ENCODE measurements at regions not wholly inside any gene's neighbourhood (a gene's known extent, or its start where the extent isn't known, plus 50 kb on each side); places are given as distances from the start of the nearest gene placed in this dataset.

GRCh38 chr5:125634216-125634835 lies 788.9 kb upstream of the GRAMD2B start:
- no peaks in the 10 kb centered on the region for H4K20me1 ChIP-seq (replicated peaks; ENCODE audit: control insufficient read depth, extremely low read depth, insufficient read depth, low read length)
- no peak overlapping the region for H2AFZ ChIP-seq (ENCODE audit: low read depth, low read length)
- TF ChIP-seq MYC (IDR thresholded peaks at IDR 0.05; ENCODE audit: low read depth, low read length) (no peak), GATA2 (IDR thresholded peaks at IDR 0.05; ENCODE audit: insufficient read depth, insufficient read length, low read depth, low read length) (no peak), FOS (IDR thresholded peaks at IDR 0.05; ENCODE audit: borderline replicate concordance, insufficient read depth, low read length) (peak; percentile 29), JUN (IDR thresholded peaks at IDR 0.05; ENCODE audit: borderline replicate concordance, insufficient read depth, insufficient read length, low read depth) (no peak)
- H3K36me3 ChIP-seq (ENCODE audit: control insufficient read depth in 2 of 2, extremely low read depth in 1 of 2, insufficient read depth in 2 of 2, low read length in 2 of 2): no peaks in the 10 kb centered on the region
- intact Hi-C loops (cut with micrococcal nuclease) (no loop called here), dilution Hi-C loops (cut with MboI; ENCODE audit: extremely low pct_ligation_motif_present, low sequenced_read_pairs) (no loop called here)
- CTCF ChIA-PET: no interaction called here
- no peak overlapping the region for H3K27ac ChIP-seq (ENCODE audit: insufficient read depth, low read depth, low read length)
- no peak overlapping the region for H3K4me2 ChIP-seq (ENCODE audit: insufficient read depth, low read length)
- POLR2A ChIA-PET: no interaction called here
- FAIRE-seq: no peak
- H3K79me2 ChIP-seq (ENCODE audit: control insufficient read depth, insufficient read depth, low read length): no peaks in the 10 kb centered on the region
- H3K4me1 ChIP-seq (ENCODE audit: control insufficient read depth, extremely low read depth, insufficient read depth, low read length): peaks cover 4% of the 10 kb centered on the region
- H3K27me3 ChIP-seq (ENCODE audit: control insufficient read depth in 2 of 2, insufficient read depth in 2 of 2, low read length in 2 of 2): no peaks in the 10 kb centered on the region
- DNase-seq (ENCODE audit: low read depth, low spot score): no peak
- no peak overlapping the region for H3K4me3 ChIP-seq (replicated peaks in 1 of 3; ENCODE audit: insufficient read depth in 1 of 3, low read depth in 1 of 3, low read length in 3 of 3)
- no peaks in the 10 kb centered on the region for H3K9me1 ChIP-seq (replicated peaks; ENCODE audit: control insufficient read depth, extremely low read depth, insufficient read depth, low read length)
- no peaks in the 10 kb centered on the region for H3K9me3 ChIP-seq (replicated peaks; ENCODE audit: control insufficient read depth, insufficient read depth, low read length)
- H3K9ac ChIP-seq (replicated peaks; ENCODE audit: extremely low read depth, insufficient read depth, low read length): no peak overlapping the region
- BruUV-seq (replicated peaks): no TSS peak

GRCh38 chr5:125639858-125640257 lies 783.4 kb upstream of the GRAMD2B start:
- H3K9ac ChIP-seq (replicated peaks; ENCODE audit: extremely low read depth, insufficient read depth, low read length): no peak overlapping the region
- no peaks in the 10 kb centered on the region for H3K27me3 ChIP-seq (ENCODE audit: control insufficient read depth in 2 of 2, insufficient read depth in 2 of 2, low read length in 2 of 2)
- H3K27ac ChIP-seq (ENCODE audit: insufficient read depth, low read depth, low read length): no peak overlapping the region
- dilution Hi-C loops (cut with MboI; ENCODE audit: extremely low pct_ligation_motif_present, low sequenced_read_pairs) (no loop called here), intact Hi-C loops (cut with micrococcal nuclease) (no loop called here)
- H3K36me3 ChIP-seq (ENCODE audit: control insufficient read depth in 2 of 2, extremely low read depth in 1 of 2, insufficient read depth in 2 of 2, low read length in 2 of 2): no peaks in the 10 kb centered on the region
- no peaks in the 10 kb centered on the region for H3K9me1 ChIP-seq (replicated peaks; ENCODE audit: control insufficient read depth, extremely low read depth, insufficient read depth, low read length)
- BruUV-seq (replicated peaks): no TSS peak
- DNase-seq (ENCODE audit: low read depth, low spot score) (no peak), FAIRE-seq (no peak)
- POLR2A ChIA-PET: no interaction called here
- CTCF ChIA-PET: no interaction called here
- no peaks in the 10 kb centered on the region for H4K20me1 ChIP-seq (replicated peaks; ENCODE audit: control insufficient read depth, extremely low read depth, insufficient read depth, low read length)
- no peak overlapping the region for H3K4me3 ChIP-seq (replicated peaks in 1 of 3; ENCODE audit: insufficient read depth in 1 of 3, low read depth in 1 of 3, low read length in 3 of 3)
- no peaks in the 10 kb centered on the region for H3K79me2 ChIP-seq (ENCODE audit: control insufficient read depth, insufficient read depth, low read length)
- H2AFZ ChIP-seq (ENCODE audit: low read depth, low read length): no peak overlapping the region
- H3K4me2 ChIP-seq (ENCODE audit: insufficient read depth, low read length): no peak overlapping the region
- TF ChIP-seq MAX (IDR thresholded peaks at IDR 0.05; ENCODE audit: insufficient read depth, insufficient read length) (no peak), CTCF (IDR thresholded peaks at IDR 0.05; ENCODE audit: extremely low read depth in 1 of 2, insufficient read depth in 1 of 2, low read depth in 1 of 2, low read length in 2 of 2) (no peak)
- H3K9me3 ChIP-seq (replicated peaks; ENCODE audit: control insufficient read depth, insufficient read depth, low read length): no peaks in the 10 kb centered on the region
- H3K4me1 ChIP-seq (ENCODE audit: control insufficient read depth, extremely low read depth, insufficient read depth, low read length): no peaks in the 10 kb centered on the region

All from endothelial cell of umbilical vein (primary cell).